ENCODE measurements at regions not wholly inside any gene's neighbourhood (a gene's known extent, or its start where the extent isn't known, plus 50 kb on each side); places are given as distances from the start of the nearest gene placed in this dataset.

DNA sequence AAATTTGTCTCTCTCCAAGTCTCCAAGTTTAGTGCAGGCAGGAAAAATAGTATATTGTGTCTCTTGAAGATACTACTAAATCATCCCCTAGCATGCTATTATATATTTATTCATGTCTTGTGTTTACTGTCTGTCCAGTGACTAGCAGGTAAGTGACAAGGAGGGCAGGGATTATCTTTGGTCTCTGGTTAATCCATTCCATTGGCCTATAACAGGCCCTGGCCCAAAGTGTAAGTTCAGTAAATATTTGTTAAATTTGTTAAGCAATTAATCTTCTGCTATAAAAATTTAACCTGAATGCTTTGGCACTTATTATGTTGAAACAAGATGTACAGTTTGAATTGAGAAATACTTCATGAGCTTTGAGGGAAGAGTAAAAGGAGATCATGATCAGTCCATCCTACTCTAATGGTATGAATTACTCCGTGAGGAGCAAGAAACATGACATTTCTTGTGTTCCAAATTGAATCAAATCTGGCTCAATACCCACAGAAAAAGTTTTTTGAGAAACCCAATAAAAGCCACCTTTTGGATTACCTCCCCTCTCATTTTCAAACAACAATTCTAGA, 219.7 kb downstream of the DTWD2 start:
- ChIA-PET CTCF (no interaction called here), POLR2A (no interaction called here)
- DNase-seq (ENCODE audit: extremely low spot score), result no peak
- no peak for TF ChIP-seq SUZ12 (IDR thresholded peaks at IDR 0.05)

DNA sequence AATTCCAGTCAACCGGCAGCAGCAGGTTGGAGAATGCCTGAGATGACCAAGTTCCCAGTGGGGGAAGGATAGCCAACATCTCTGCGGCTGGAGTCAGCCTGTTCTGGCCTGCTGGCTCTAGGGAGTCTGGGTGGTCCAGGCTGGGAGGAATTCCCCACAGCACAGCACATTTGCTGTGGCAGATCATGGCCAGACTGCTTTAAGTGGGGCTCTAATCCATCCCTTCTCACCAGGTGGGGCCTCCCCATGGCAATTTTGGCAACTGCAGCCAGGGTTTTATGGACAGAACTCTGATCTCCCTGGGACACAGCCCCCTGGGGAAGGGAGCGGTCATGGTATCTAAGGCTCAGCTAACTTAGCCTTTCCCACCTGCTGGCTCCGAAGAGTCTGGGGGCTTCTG, 226.1 kb downstream of the DTWD2 start:
- DNase-seq (ENCODE audit: extremely low spot score), result no peak
- POLR2A ChIA-PET, result no interaction called here
- TF ChIP-seq FOXK2 (IDR thresholded peaks at IDR 0.05) (no peak), FOXM1 (IDR thresholded peaks at IDR 0.05; ENCODE audit: borderline replicate concordance) (no peak), L3MBTL2 (conservative IDR thresholded peaks at IDR 0.05) (no peak), NFRKB (IDR thresholded peaks at IDR 0.05) (no peak), BHLHE40 (IDR thresholded peaks at IDR 0.05; ENCODE audit: borderline replicate concordance) (no peak), HDGF (IDR thresholded peaks at IDR 0.05; ENCODE audit: borderline replicate concordance) (no peak), CTBP1 (IDR thresholded peaks at IDR 0.05; ENCODE audit: borderline replicate concordance) (no peak)
- TF ChIP-seq, protein P1, sequence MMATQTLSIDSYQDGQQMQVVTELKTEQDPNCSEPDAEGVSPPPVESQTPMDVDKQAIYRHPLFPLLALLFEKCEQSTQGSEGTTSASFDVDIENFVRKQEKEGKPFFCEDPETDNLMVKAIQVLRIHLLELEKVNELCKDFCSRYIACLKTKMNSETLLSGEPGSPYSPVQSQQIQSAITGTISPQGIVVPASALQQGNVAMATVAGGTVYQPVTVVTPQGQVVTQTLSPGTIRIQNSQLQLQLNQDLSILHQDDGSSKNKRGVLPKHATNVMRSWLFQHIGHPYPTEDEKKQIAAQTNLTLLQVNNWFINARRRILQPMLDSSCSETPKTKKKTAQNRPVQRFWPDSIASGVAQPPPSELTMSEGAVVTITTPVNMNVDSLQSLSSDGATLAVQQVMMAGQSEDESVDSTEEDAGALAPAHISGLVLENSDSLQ (IDR thresholded peaks at IDR 0.05), result no peak
- CTCF ChIA-PET, result no interaction called here

DNA sequence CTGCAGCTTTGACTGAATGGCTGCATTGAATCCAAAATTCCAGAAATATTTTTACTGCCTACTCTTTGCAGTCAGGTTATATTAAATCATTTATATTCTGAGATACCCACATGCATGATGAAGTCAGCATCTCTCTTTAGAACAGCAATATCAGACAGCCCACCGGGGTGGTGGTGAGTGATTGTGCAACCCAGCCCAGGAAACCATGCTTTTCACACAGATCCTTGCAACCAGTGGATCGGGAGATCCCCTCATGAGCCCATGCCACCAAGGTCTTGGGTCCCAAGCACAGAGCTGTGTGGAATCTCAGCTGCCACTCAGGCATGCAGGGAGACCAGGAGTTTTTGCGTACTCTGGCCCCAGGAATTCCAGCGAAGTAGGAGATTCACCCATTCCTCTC, 226.5 kb downstream of the DTWD2 start:
- CTCF ChIA-PET, result no interaction called here
- POLR2A ChIA-PET, result no interaction called here
- TF ChIP-seq FOXK2 (IDR thresholded peaks at IDR 0.05) (no peak), CTBP1 (IDR thresholded peaks at IDR 0.05; ENCODE audit: borderline replicate concordance) (no peak), L3MBTL2 (conservative IDR thresholded peaks at IDR 0.05) (no peak), HDGF (IDR thresholded peaks at IDR 0.05; ENCODE audit: borderline replicate concordance) (no peak), NFRKB (IDR thresholded peaks at IDR 0.05) (no peak)
- TF ChIP-seq, protein P1 (IDR thresholded peaks at IDR 0.05), result no peak
- DNase-seq (ENCODE audit: extremely low spot score), result no peak

GRCh38 chr5:118752969-118753368, 235.4 kb downstream of the DTWD2 start:
- no peak for DNase-seq (ENCODE audit: extremely low spot score)
- ChIA-PET POLR2A (no interaction called here), CTCF (no interaction called here)
- no peak for TF ChIP-seq LEF1 (IDR thresholded peaks at IDR 0.05; ENCODE audit: borderline replicate concordance)
- no peak for TF ChIP-seq TARDBP (IDR thresholded peaks at IDR 0.05)
- TF ChIP-seq SP1 (IDR thresholded peaks at IDR 0.05), result no peak
- no peak for TF ChIP-seq FOXM1 (IDR thresholded peaks at IDR 0.05; ENCODE audit: borderline replicate concordance)

- ChIA-PET CTCF (no interaction called here), POLR2A (no interaction called here)
- no peak for DNase-seq (ENCODE audit: extremely low spot score)
- TF ChIP-seq FOXA1 (IDR thresholded peaks at IDR 0.05), result no peak
- TF ChIP-seq ELF4 (IDR thresholded peaks at IDR 0.05), result no peak
- no peak for TF ChIP-seq BHLHE40 (IDR thresholded peaks at IDR 0.05; ENCODE audit: borderline replicate concordance)
- no peak for TF ChIP-seq SP1 (IDR thresholded peaks at IDR 0.05)
- TF ChIP-seq LEF1 (IDR thresholded peaks at IDR 0.05; ENCODE audit: borderline replicate concordance), result no peak
- TF ChIP-seq TARDBP (IDR thresholded peaks at IDR 0.05), result no peak
- TF ChIP-seq, protein P1 (IDR thresholded peaks at IDR 0.05), result no peak
- no peak for TF ChIP-seq FOXK2 (IDR thresholded peaks at IDR 0.05)
- TF ChIP-seq FOXM1 (IDR thresholded peaks at IDR 0.05; ENCODE audit: borderline replicate concordance), result no peak
- no peak for TF ChIP-seq ARNT (IDR thresholded peaks at IDR 0.05)
These were observed 252.0 kb downstream of the DTWD2 start for GRCh38 chr5:118736396-118736795.

DNA sequence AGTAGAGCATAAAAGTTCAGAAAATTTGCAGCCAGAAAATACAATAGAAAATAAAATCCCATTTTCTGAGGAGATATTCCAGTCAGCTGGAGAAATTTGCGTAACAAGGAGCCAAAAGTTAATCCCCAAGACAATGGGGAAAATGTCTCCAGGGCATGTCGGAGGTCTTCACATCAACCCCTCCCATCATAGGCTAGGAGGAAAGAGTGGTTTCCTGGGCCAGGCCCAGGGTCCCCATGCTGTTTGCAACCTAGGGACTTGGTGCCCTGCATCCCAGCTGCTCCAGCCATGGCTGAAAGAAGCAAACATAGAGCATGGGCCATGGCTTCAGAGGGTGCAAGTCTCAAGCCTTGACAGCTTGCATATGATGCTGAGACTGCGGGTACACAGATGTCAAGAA, 255.0 kb downstream of the DTWD2 start:
- CTCF ChIA-PET, result no interaction called here
- no peak for DNase-seq (ENCODE audit: extremely low spot score)
- POLR2A ChIA-PET, result no interaction called here
- TF ChIP-seq ZNF384 (IDR thresholded peaks at IDR 0.05) (no peak), FOXK2 (IDR thresholded peaks at IDR 0.05) (no peak), FOXM1 (IDR thresholded peaks at IDR 0.05; ENCODE audit: borderline replicate concordance) (no peak), CTBP1 (IDR thresholded peaks at IDR 0.05; ENCODE audit: borderline replicate concordance) (no peak), NFRKB (IDR thresholded peaks at IDR 0.05) (no peak), TARDBP (IDR thresholded peaks at IDR 0.05) (no peak), SUZ12 (IDR thresholded peaks at IDR 0.05) (no peak), BHLHE40 (IDR thresholded peaks at IDR 0.05; ENCODE audit: borderline replicate concordance) (no peak), SP1 (IDR thresholded peaks at IDR 0.05) (no peak), LEF1 (IDR thresholded peaks at IDR 0.05; ENCODE audit: borderline replicate concordance) (no peak), ARNT (IDR thresholded peaks at IDR 0.05) (no peak), ELF4 (IDR thresholded peaks at IDR 0.05) (no peak), HDGF (IDR thresholded peaks at IDR 0.05; ENCODE audit: borderline replicate concordance) (no peak)
- TF ChIP-seq, protein P1 (IDR thresholded peaks at IDR 0.05), result no peak

DNA sequence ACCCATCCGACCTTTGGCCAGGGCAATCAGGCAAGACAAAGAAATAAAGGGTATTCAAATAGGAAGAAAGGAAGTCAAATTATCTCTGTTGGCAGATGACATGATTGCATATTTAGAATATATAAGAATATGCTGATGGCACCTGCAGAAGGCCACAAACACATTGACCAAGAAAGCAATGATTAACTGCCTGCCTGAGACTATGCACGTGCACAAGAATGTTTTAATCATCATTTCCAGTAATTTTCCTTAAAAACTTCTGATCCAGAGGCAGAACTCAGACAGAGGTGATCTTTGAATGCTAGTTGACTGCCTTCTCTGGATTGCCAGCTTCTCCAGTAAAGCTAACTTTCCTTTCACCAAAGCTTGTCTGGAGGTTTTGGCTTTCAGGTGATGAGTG, 260.2 kb downstream of the DTWD2 start:
- CTCF ChIA-PET, result no interaction called here
- TF ChIP-seq FOXA1 (IDR thresholded peaks at IDR 0.05), result no peak
- no peak for TF ChIP-seq SUZ12 (IDR thresholded peaks at IDR 0.05)
- no peak for TF ChIP-seq CTBP1 (IDR thresholded peaks at IDR 0.05; ENCODE audit: borderline replicate concordance)
- DNase-seq (ENCODE audit: extremely low spot score), result no peak
- POLR2A ChIA-PET, result no interaction called here

Measured in HEK293T (cell line).